A673 (cell line): ENCODE measurements at regions not wholly inside any gene's neighbourhood (a gene's known extent, or its start where the extent isn't known, plus 50 kb on each side); places are given as distances from the start of the nearest gene placed in this dataset.

Source experiments
- BruUV-seq: library from RNA; stranded (reverse); fragments of 400-500 nt; replicated peaks from 2 replicates; lab custom pipeline; 2021; lab: Mats Ljungman, UMichigan
- CTCF ChIA-PET: fragments of 300-600 bp; sonication (Branson Sonifier 250); formaldehyde crosslinking; loops from one replicate; lab custom pipeline; 2022; ENCODE audit warnings: antibody characterized with exemption; lab: Charles Lee
- POLR2A ChIA-PET: fragments of 300-600 bp; sonication (Branson Sonifier 250); formaldehyde crosslinking; loops from one replicate; lab custom pipeline; 2022; ENCODE audit warnings: antibody characterized with exemption; ENCODE audit not compliant: low non-redundant PET; lab: Charles Lee
- DNase-seq: peaks from one replicate; pipeline ENCODE4 v3.0.0-alpha.2; 2015; ENCODE audit warnings: low spot score
- H3K27ac ChIP-seq: fragments of 200-600 bp; sonication (generic); 2 replicates; pipeline ENCODE4 v1.5.1; 2016; ENCODE audit warnings: mixed run types, low read depth, mild to moderate bottlenecking, mixed read lengths, antibody characterized with exemption, low read length; ENCODE audit not compliant: poor library complexity, severe bottlenecking
- H3K27me3 ChIP-seq: fragments of 200-600 bp; sonication (generic); replicated peaks from 2 replicates; pipeline ENCODE4 v1.6.1; 2017; ENCODE audit warnings: mixed run types, low read depth, mild to moderate bottlenecking, mixed read lengths, antibody characterized with exemption, low read length; ENCODE audit not compliant: insufficient read depth, poor library complexity
- H3K36me3 ChIP-seq: fragments of 200-600 bp; sonication (generic); 2 replicates; pipeline ENCODE4 v1.6.1; 2016; ENCODE audit warnings: mixed run types, mild to moderate bottlenecking, mixed read lengths, antibody characterized with exemption, low read length; ENCODE audit not compliant: insufficient read depth, poor library complexity, severe bottlenecking
- H3K4me1 ChIP-seq: fragments of 200-600 bp; sonication (generic); 2 replicates; pipeline ENCODE4 v1.6.1; 2017; ENCODE audit warnings: mixed run types, mild to moderate bottlenecking, mixed read lengths, antibody characterized with exemption, low read length; ENCODE audit not compliant: insufficient read depth, poor library complexity, severe bottlenecking
- H3K4me3 ChIP-seq: fragments of 200-600 bp; sonication (generic); 2 replicates; pipeline ENCODE4 v1.5.1; 2016; ENCODE audit warnings: low read depth, mixed run types, mild to moderate bottlenecking, mixed read lengths, low read length; ENCODE audit not compliant: poor library complexity, severe bottlenecking
- H3K9me3 ChIP-seq: fragments of 200-600 bp; sonication (generic); 2 replicates; pipeline ENCODE4 v1.6.1; 2016; ENCODE audit warnings: mixed run types, low read depth, mild to moderate bottlenecking, mixed read lengths, antibody characterized with exemption, low read length; ENCODE audit not compliant: poor library complexity, severe bottlenecking
- EZH2 ChIP-seq: fragments of 200-600 bp; sonication (generic); IDR thresholded peaks from 2 replicates; pipeline ENCODE4 v1.6.1; 2017; ENCODE audit warnings: borderline replicate concordance, low read depth, mild to moderate bottlenecking, mixed read lengths, antibody characterized with exemption, low read length; ENCODE audit not compliant: poor library complexity, severe bottlenecking
- intact Hi-C: fragments of 100-400 bp; cut with micrococcal nuclease; formaldehyde crosslinking; loops from one replicate; pipeline ENCODE4 v1.10.0; 2022; ENCODE audit not compliant: unreplicated experiment
- TF ChIP-seq, protein P1 (sequence below): fragments of 300-800, 200-600 bp; sonication (generic); conservative IDR thresholded peaks from 2 replicates; pipeline ENCODE4 v1.5.1; 2017; ENCODE audit warnings: low read depth, mild to moderate bottlenecking, antibody characterized with exemption, low read length, moderate library complexity, mixed read lengths

DNA sequence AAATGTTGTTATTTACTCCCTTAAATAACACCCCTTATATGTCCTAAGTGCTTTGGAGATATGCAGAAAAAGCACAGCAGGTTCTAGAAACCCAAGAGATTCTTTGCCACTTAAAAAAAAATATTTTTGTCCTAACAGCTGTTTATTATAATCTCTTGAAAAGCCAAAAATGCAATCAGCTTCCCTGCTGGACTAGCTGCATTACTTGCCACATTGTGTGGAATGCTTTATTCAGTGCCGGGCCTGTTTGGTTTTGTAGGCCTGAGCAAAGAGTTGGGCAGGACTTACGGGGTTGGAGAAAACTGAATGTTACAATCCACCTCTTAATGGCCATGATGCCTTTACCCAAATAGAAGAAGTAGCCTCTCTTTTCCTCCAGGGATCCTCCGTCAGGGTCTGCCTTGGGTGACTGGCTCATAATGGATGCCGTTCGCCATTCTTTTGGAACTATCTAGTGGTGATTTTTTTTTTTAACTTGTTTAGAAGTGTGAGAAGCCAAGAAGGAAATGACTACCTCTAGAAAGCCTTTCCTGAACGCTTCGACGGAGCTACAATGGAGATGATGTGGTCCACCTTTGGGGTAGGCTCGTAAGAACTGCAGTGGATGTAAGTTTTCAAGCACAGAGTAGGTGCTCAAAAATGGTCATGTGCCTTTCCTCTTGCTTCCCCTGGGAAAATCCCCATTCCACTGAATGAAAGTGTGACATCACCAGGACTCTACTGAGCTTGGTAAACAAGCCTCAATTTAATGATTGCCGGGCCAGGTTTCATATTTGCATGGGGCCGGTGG is 241.3 kb upstream of the NCAM1 start:
- TF ChIP-seq, protein P1, sequence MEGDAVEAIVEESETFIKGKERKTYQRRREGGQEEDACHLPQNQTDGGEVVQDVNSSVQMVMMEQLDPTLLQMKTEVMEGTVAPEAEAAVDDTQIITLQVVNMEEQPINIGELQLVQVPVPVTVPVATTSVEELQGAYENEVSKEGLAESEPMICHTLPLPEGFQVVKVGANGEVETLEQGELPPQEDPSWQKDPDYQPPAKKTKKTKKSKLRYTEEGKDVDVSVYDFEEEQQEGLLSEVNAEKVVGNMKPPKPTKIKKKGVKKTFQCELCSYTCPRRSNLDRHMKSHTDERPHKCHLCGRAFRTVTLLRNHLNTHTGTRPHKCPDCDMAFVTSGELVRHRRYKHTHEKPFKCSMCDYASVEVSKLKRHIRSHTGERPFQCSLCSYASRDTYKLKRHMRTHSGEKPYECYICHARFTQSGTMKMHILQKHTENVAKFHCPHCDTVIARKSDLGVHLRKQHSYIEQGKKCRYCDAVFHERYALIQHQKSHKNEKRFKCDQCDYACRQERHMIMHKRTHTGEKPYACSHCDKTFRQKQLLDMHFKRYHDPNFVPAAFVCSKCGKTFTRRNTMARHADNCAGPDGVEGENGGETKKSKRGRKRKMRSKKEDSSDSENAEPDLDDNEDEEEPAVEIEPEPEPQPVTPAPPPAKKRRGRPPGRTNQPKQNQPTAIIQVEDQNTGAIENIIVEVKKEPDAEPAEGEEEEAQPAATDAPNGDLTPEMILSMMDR, result no peak
- TF ChIP-seq EZH2, result no peak
- H3K9me3 ChIP-seq, result no peaks in the 10 kb centered on the region
- H3K36me3 ChIP-seq, result no peaks in the 10 kb centered on the region
- H3K4me3 ChIP-seq, result no peak overlapping the region
- intact Hi-C loops, result no loop called here
- ChIA-PET POLR2A (no interaction called here), CTCF (no interaction called here)
- DNase-seq, result no peak
- no peaks in the 10 kb centered on the region for H3K4me1 ChIP-seq
- H3K27ac ChIP-seq, result no peak overlapping the region
- peaks cover 3% of the 10 kb centered on the region for H3K27me3 ChIP-seq
- no TSS peak for BruUV-seq

DNA sequence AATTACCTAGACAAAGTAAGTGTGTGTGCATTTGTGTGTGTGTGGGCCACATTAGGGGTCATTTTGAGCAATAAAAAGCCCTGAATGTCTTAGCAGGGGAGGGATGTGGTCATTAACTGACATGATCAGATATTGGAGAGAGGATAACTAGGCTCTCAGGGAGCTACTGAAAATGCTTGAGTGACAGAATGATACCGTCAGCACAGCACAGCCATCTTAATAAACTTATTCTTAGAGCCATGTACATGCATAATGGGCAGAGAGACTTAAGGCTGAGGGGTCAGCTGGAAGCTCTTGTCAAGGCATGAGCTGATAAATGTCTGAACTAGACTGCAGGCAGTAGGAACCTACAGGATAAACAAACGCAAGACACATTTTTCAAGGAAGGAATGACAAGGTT is 239.1 kb upstream of the NCAM1 start:
- Histone ChIP-seq H3K36me3 (no peaks in the 10 kb centered on the region), H3K9me3 (no peaks in the 10 kb centered on the region), H3K27me3 (peaks cover 3% of the 10 kb centered on the region), H3K27ac (no peak overlapping the region), H3K4me3 (no peak overlapping the region), H3K4me1 (no peaks in the 10 kb centered on the region)
- DNase-seq, result no peak
- ChIA-PET POLR2A (interaction anchor here (0.7 kb wide), 1 partner anchor 72 kb away, joined by 3 read pairs; no protein-coding TSS in a partner anchor), CTCF (no interaction called here)
- no TSS peak for BruUV-seq
- intact Hi-C loops, result no loop called here
- TF ChIP-seq, protein P1, result no peak
- TF ChIP-seq EZH2, result no peak

DNA sequence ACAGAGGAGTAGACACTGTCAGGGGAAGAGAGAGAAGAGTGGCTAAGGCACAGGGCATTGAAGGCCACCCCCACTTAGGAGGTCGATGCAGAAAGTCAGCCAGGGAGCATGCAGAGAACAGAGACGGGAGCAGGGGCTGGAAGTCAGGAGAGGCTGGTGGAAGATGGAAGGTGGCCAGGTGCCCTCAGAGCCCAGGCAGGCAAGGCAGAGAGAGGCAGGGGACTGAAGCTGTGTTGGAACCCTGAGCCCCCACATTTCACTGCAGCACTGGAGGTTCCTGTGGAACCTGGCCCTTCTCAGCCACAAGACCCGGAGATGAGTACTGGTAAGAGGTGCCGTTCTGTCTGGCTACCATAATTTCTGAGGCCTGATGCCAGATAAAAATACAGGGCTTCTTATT is 238.3 kb upstream of the NCAM1 start:
- BruUV-seq, result no TSS peak
- TF ChIP-seq, protein P1, result no peak
- TF ChIP-seq EZH2, result no peak
- ChIA-PET CTCF (no interaction called here), POLR2A (no interaction called here)
- Histone ChIP-seq H3K27ac (no peak overlapping the region), H3K4me3 (no peak overlapping the region), H3K9me3 (no peaks in the 10 kb centered on the region), H3K27me3 (peaks cover 3% of the 10 kb centered on the region), H3K4me1 (no peaks in the 10 kb centered on the region), H3K36me3 (no peaks in the 10 kb centered on the region)
- DNase-seq, result no peak
- intact Hi-C loops, result no loop called here
